DOHH2 (cell line): ENCODE measurements at regions not wholly inside any gene's neighbourhood (a gene's known extent, or its start where the extent isn't known, plus 50 kb on each side); places are given as distances from the start of the nearest gene placed in this dataset.

Experiments used
- H3F3A ChIP-seq: fragments of 200-600 bp; sonication (generic), shearing (Covaris generic); 2 replicates; pipeline ENCODE4 v1.6.0; 2016; ENCODE audit warnings: antibody characterized with exemption, mild to moderate bottlenecking; ENCODE audit not compliant: control insufficient read depth, insufficient read depth
- H3K27ac ChIP-seq: fragments of 200-600 bp; sonication (generic); 2 replicates; pipeline ENCODE4 v1.5.1; 2014; ENCODE audit warnings: low read depth, mild to moderate bottlenecking, low read length, moderate library complexity
- H3K27me3 ChIP-seq: fragments of 200-600 bp; sonication (generic); 2 replicates; pipeline ENCODE4 v1.6.1; 2014; ENCODE audit warnings: mild to moderate bottlenecking, low read length, mixed read lengths; ENCODE audit not compliant: control insufficient read depth
- H3K36me3 ChIP-seq: fragments of 200-600 bp; sonication (generic); 2 replicates; pipeline ENCODE4 v1.6.1; 2014; ENCODE audit warnings: mild to moderate bottlenecking, low read length, moderate library complexity, mixed read lengths; ENCODE audit not compliant: control insufficient read depth
- H3K4me1 ChIP-seq: fragments of 200-600 bp; sonication (generic); 2 replicates; pipeline ENCODE4 v1.6.1; 2014; ENCODE audit warnings: mild to moderate bottlenecking, low read length, mixed read lengths; ENCODE audit not compliant: control insufficient read depth
- H3K4me2 ChIP-seq: fragments of 200-600 bp; sonication (generic); 2 replicates; pipeline ENCODE4 v1.6.0; 2014; ENCODE audit warnings: mild to moderate bottlenecking, low read length, moderate library complexity
- H3K4me3 ChIP-seq: fragments of 200-600 bp; sonication (generic); 2 replicates; pipeline ENCODE4 v1.5.1; 2014; ENCODE audit warnings: mild to moderate bottlenecking, low read length, mixed read lengths
- H3K79me2 ChIP-seq: fragments of 200-600 bp; sonication (generic); 2 replicates; pipeline ENCODE4 v1.6.1; 2014; ENCODE audit warnings: mild to moderate bottlenecking, low read length, mixed read lengths; ENCODE audit not compliant: control insufficient read depth
- H3K9me2 ChIP-seq: fragments of 200-600 bp; sonication (generic); replicated peaks from 2 replicates; pipeline ENCODE4 v1.6.1; 2014; ENCODE audit warnings: mild to moderate bottlenecking, low read length, mixed read lengths; ENCODE audit not compliant: control insufficient read depth
- H3K9me3 ChIP-seq: fragments of 200-600 bp; sonication (generic); 2 replicates; pipeline ENCODE4 v1.6.1; 2014; ENCODE audit warnings: antibody characterized with exemption, low read length, mixed read lengths; ENCODE audit not compliant: control insufficient read depth, insufficient read depth
- H4K20me1 ChIP-seq: fragments of 200-600 bp; sonication (generic); 2 replicates; pipeline ENCODE4 v1.6.0; 2014; ENCODE audit warnings: low read depth, mild to moderate bottlenecking, antibody characterized with exemption, low read length, moderate library complexity; ENCODE audit not compliant: control insufficient read depth, insufficient read depth
- CTCF ChIP-seq: fragments of 200-600 bp; sonication (generic); IDR thresholded peaks from one replicate; pipeline ENCODE4 v1.5.1; 2014; ENCODE audit warnings: antibody characterized with exemption, mild to moderate bottlenecking, low read depth, low read length; ENCODE audit not compliant: poor library complexity, severe bottlenecking
- EZH2phosphoT487 ChIP-seq: fragments of 200-600 bp; sonication (generic); IDR thresholded peaks from 2 replicates; pipeline ENCODE4 v1.6.1; 2017; ENCODE audit warnings: borderline replicate concordance, mild to moderate bottlenecking, antibody characterized with exemption, low read length, moderate library complexity, mixed read lengths

- Histone ChIP-seq H4K20me1 (no peaks in the 10 kb centered on the region), H3F3A (no peaks in the 10 kb centered on the region), H3K4me1 (peaks cover 47% of the 10 kb centered on the region), H3K79me2 (peaks cover 48% of the 10 kb centered on the region), H3K9me2 (no peaks in the 10 kb centered on the region), H3K36me3 (no peaks in the 10 kb centered on the region), H3K27ac (no peak overlapping the region), H3K4me3 (no peak overlapping the region), H3K4me2 (no peak overlapping the region), H3K9me3 (no peaks in the 10 kb centered on the region), H3K27me3 (no peaks in the 10 kb centered on the region)
- TF ChIP-seq EZH2phosphoT487 (no peak), CTCF (no peak)
Measured at GRCh38 chrX:10051866-10052480, 84.8 kb downstream of the CLDN34 start.

- Histone ChIP-seq H3K36me3 (no peaks in the 10 kb centered on the region), H3K9me3 (no peaks in the 10 kb centered on the region), H4K20me1 (no peaks in the 10 kb centered on the region), H3K4me3 (no peak overlapping the region), H3K4me2 (peak overlapping the region; percentile 24; the same call in 1 of the 2 replicates), H3K27ac (no peak overlapping the region), H3K27me3 (no peaks in the 10 kb centered on the region), H3K79me2 (peaks cover 54% of the 10 kb centered on the region), H3F3A (no peaks in the 10 kb centered on the region), H3K9me2 (no peaks in the 10 kb centered on the region), H3K4me1 (peaks cover 47% of the 10 kb centered on the region)
- no peak for TF ChIP-seq EZH2phosphoT487
- no peak for TF ChIP-seq CTCF
Measured at GRCh38 chrX:10052906-10053625, 85.9 kb downstream of the CLDN34 start.

- no peaks in the 10 kb centered on the region for H3K27me3 ChIP-seq
- no peak overlapping the region for H3K4me3 ChIP-seq
- no peak overlapping the region for H3K27ac ChIP-seq
- TF ChIP-seq EZH2phosphoT487 (no peak), CTCF (no peak)
- H3F3A ChIP-seq: no peaks in the 10 kb centered on the region
- no peaks in the 10 kb centered on the region for H3K36me3 ChIP-seq
- H4K20me1 ChIP-seq: no peaks in the 10 kb centered on the region
- H3K9me3 ChIP-seq: no peaks in the 10 kb centered on the region
- H3K79me2 ChIP-seq: peaks cover 51% of the 10 kb centered on the region
- no peak overlapping the region for H3K4me2 ChIP-seq
- peaks cover 45% of the 10 kb centered on the region for H3K4me1 ChIP-seq
- H3K9me2 ChIP-seq: no peaks in the 10 kb centered on the region
Measured at GRCh38 chrX:10054396-10054795, 87.2 kb downstream of the CLDN34 start.
